ENCODE measurements at regions not wholly inside any gene's neighbourhood (a gene's known extent, or its start where the extent isn't known, plus 50 kb on each side); places are given as distances from the start of the nearest gene placed in this dataset.

DNA sequence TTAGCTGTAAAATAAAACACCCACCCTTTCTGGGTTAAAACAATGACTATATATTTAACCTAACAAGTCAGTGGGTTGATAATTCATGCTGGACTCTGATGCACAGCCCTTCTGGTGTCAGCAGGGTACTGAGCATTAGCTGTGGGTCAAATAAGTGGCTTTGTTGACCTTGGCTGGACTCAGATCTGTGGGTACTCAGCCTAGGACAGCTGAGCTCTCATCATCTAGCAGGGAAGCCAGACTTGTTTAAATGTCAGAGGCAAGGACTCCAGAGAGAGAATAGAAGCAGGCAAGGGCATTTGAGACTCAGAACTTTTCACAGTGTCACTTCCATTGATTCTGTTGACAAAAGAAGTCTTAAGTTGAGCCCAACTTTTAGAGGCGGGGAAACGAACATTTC lies 1063.8 kb upstream of the CDH8 start:
- Histone ChIP-seq H3K36me3 (no peaks in the 10 kb centered on the region), H3K4me1 (no peaks in the 10 kb centered on the region), H3K4me3 (no peak overlapping the region), H3K27ac (no peak overlapping the region), H3K27me3 (no peaks in the 10 kb centered on the region), H3K9me3 (no peaks in the 10 kb centered on the region)
- WGBS, 2 donors (ENCODE audit: low coverage in 1 of 2), result 76 to 88% methylated on average over 2 of the region's 2 CpGs
- intact Hi-C loops (cut with DNase I; ENCODE audit: low total_unique reads), result no loop called here
- in situ Hi-C loops (cut with MboI; ENCODE audit: low pct_ligation_motif_present in 1 of 4, low pct_unique_long_range_greater_than_20kb in 1 of 4, low sequenced_read_pairs in 3 of 4), result no loop called here
- TF ChIP-seq, protein P1, sequence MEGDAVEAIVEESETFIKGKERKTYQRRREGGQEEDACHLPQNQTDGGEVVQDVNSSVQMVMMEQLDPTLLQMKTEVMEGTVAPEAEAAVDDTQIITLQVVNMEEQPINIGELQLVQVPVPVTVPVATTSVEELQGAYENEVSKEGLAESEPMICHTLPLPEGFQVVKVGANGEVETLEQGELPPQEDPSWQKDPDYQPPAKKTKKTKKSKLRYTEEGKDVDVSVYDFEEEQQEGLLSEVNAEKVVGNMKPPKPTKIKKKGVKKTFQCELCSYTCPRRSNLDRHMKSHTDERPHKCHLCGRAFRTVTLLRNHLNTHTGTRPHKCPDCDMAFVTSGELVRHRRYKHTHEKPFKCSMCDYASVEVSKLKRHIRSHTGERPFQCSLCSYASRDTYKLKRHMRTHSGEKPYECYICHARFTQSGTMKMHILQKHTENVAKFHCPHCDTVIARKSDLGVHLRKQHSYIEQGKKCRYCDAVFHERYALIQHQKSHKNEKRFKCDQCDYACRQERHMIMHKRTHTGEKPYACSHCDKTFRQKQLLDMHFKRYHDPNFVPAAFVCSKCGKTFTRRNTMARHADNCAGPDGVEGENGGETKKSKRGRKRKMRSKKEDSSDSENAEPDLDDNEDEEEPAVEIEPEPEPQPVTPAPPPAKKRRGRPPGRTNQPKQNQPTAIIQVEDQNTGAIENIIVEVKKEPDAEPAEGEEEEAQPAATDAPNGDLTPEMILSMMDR (IDR thresholded peaks at IDR 0.05), result no peak
- TF ChIP-seq EP300 (IDR thresholded peaks at IDR 0.05; ENCODE audit: low read depth) (no peak), POLR2A (IDR thresholded peaks at IDR 0.05) (no peak), POLR2AphosphoS5 (IDR thresholded peaks at IDR 0.05) (no peak)
- no peak for DNase-seq

- H3K36me3 ChIP-seq, result no peaks in the 10 kb centered on the region
- no peaks in the 10 kb centered on the region for H3K4me1 ChIP-seq
- no peaks in the 10 kb centered on the region for H3K9me3 ChIP-seq
- TF ChIP-seq POLR2A (IDR thresholded peaks at IDR 0.05) (no peak), POLR2AphosphoS5 (IDR thresholded peaks at IDR 0.05) (no peak), EP300 (IDR thresholded peaks at IDR 0.05; ENCODE audit: low read depth) (no peak)
- TF ChIP-seq, protein P1 (IDR thresholded peaks at IDR 0.05), result no peak
- in situ Hi-C loops (cut with MboI; ENCODE audit: low pct_ligation_motif_present in 1 of 4, low pct_unique_long_range_greater_than_20kb in 1 of 4, low sequenced_read_pairs in 3 of 4), result no loop called here
- no peaks in the 10 kb centered on the region for H3K27me3 ChIP-seq
- H3K4me3 ChIP-seq, result no peak overlapping the region
- no peak for DNase-seq
- 94 to 100% methylated on average over 3 to 5 of the region's 5 CpGs for WGBS, 2 donors (ENCODE audit: low coverage in 1 of 2)
- no peak overlapping the region for H3K27ac ChIP-seq
- intact Hi-C loops (cut with DNase I; ENCODE audit: low total_unique reads), result no loop called here
These were observed 1060.6 kb upstream of the CDH8 start for GRCh38 chr16:63096857-63097256.

DNA sequence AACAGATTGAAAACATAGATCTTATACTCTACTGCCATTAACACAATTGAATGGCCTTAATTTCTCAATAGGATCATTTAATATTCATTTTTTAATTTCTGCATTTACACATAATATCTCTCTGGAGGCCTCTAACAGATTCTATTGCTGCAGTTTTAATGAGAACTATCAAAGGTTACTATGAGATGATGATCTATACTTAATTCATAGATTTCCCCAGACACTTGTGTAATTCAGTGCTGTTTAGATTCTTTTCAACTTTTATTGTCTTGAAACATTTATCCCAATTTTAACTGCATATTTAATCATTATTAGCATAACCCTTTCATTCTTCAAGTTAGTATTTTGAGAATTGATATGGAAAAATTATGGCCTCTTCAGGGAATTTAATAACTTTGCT lies 1056.5 kb upstream of the CDH8 start:
- Histone ChIP-seq H3K9me3 (no peaks in the 10 kb centered on the region), H3K36me3 (no peaks in the 10 kb centered on the region), H3K4me1 (no peaks in the 10 kb centered on the region), H3K27ac (no peak overlapping the region), H3K4me3 (no peak overlapping the region), H3K27me3 (no peaks in the 10 kb centered on the region)
- TF ChIP-seq, protein P1 (IDR thresholded peaks at IDR 0.05), result no peak
- no peak for TF ChIP-seq POLR2A (IDR thresholded peaks at IDR 0.05)
- TF ChIP-seq EP300 (IDR thresholded peaks at IDR 0.05; ENCODE audit: low read depth), result no peak
- no peak for TF ChIP-seq POLR2AphosphoS5 (IDR thresholded peaks at IDR 0.05)
- intact Hi-C loops (cut with DNase I; ENCODE audit: low total_unique reads) (no loop called here), in situ Hi-C loops (cut with MboI; ENCODE audit: low pct_ligation_motif_present in 1 of 4, low pct_unique_long_range_greater_than_20kb in 1 of 4, low sequenced_read_pairs in 3 of 4) (no loop called here)
- DNase-seq, result no peak

GRCh38 chr16:63082101-63082500 lies 1045.9 kb upstream of the CDH8 start:
- no peak for DNase-seq
- Histone ChIP-seq H3K9me3 (no peaks in the 10 kb centered on the region), H3K4me1 (no peaks in the 10 kb centered on the region), H3K4me3 (no peak overlapping the region), H3K27me3 (no peaks in the 10 kb centered on the region), H3K36me3 (no peaks in the 10 kb centered on the region), H3K27ac (no peak overlapping the region)
- 54 to 89% methylated on average over 1 to 2 of the region's 2 CpGs for WGBS, 2 donors (ENCODE audit: low coverage in 1 of 2)
- in situ Hi-C loops (cut with MboI; ENCODE audit: low pct_ligation_motif_present in 1 of 4, low pct_unique_long_range_greater_than_20kb in 1 of 4, low sequenced_read_pairs in 3 of 4) (no loop called here), intact Hi-C loops (cut with DNase I; ENCODE audit: low total_unique reads) (no loop called here)
- TF ChIP-seq POLR2AphosphoS5 (IDR thresholded peaks at IDR 0.05), result no peak
- TF ChIP-seq, protein P1 (IDR thresholded peaks at IDR 0.05), result no peak

Measured in transverse colon (tissue), 4 donors.